NCI-H226 (cell line): ENCODE measurements at regions not wholly inside any gene's neighbourhood (a gene's known extent, or its start where the extent isn't known, plus 50 kb on each side); places are given as distances from the start of the nearest gene placed in this dataset.
"Not testable (repeated sequence)": the region's sequence is repeated elsewhere in the genome, so short reads cannot be mapped to it uniquely, and the experiment has no call there.

Source experiments
- DNase-seq: peaks from one replicate; pipeline ENCODE4 v3.0.0-alpha.2; 2015

DNA sequence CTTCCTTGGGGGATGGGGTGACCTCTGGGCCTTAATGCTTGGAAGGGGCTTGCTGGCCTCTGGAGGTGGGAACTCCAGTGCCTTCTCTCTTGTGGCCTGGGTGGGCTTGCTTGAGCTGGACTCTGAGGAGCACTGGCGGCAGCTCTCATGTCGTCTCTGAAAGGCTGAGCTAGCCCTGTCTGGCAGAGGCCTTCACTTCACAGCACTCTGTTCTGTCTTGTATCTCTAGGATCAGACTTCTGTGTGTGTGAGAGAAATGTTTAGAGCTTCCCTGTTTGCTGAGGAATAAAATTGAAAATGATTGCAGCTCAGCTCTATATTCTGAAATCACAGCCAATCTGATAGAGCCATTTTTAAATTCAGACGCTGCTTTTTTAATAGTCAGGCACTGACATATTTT lies 185.3 kb downstream of the KCNRG start:
- no peak for DNase-seq

DNA sequence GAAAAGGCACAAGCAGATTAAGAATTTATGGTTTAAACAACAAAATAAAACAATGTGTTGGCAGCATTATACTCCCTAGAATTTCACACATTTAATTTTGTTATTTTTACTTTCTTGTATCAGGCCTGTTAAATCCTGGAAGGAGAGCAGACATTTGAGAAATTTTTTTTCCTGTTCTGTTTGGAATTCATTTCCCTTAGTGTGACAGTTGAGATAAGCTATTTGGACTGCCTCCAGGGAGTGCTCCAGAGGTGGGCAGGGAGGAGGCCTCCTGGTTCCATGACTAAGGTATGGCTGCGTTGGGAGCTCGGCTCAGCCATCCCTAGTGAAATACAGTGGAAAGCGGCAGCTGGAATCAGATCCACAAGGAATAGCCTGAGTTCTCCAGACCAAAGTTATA lies 185.7 kb downstream of the KCNRG start:
- peak; percentile 60 for DNase-seq

DNA sequence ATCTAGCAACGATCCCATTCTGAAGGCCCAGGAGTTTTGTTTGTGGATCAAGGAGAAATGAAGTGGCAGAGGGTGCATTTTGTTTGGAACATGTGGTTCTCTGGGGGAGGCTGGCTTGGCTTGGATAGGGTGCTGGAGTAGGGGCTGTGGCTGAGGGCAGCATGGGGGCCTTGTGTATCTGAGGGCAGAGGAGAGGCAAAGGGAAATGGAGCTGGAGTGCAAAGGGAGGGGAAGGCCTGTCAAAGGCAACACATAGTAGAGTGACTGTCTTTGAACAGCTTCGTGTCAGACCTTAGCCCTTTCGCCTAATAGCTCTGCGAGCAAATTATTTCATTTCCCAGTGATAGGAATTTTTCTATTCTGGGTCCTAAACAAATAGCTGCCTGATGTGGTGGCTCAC lies 187.2 kb downstream of the KCNRG start:
- no peak for DNase-seq

DNA sequence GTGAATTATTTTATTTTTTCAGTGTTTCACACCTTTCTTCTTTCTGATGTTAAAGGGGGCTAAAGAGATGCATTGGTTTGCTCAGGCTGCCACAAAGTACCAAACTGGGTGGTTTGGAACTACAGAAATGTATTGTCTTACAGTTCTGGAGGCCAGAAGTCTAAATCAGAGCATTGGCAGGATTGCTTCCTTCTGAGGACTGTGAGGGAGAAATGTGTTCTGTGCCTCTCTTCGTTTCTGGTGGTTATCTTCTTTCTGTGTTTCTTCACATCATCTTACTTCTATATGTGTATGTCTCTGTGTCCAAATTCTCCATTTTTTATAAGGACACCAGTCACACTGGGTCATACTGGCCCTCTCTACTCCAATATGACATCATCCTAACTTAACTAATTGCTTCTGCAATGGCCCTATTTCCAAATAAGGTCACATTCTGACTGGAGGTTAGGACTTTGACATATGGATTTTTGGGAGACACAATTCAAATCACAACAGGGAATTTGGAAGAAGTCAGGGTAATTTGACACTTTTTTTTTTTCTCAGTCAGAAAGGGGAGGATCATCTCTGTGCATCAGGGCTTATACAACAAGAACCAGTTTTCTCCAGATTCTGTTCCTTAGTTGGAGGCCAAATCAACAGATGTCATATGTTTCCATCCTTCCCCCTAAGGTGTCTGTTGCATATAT lies 188.2 kb downstream of the KCNRG start:
- no peak for DNase-seq

DNA sequence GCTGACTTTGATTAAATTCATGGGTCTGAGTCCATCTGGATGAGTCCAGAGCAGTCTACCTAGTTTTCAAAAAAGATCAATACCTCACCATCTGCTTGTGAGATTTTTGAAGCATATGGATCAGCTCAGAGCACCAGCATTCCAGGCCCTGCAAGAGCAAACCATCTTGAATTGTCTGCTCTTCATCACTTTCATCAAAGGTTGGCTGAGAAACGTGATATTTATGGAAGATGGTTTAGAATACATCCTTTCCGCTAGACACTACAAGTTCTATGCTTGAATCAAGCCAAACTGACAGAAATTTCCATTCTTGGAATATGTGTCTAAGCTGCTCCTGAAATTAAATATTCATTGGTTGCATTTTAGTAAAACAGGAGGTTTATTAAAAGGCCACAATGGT lies 190.3 kb downstream of the KCNRG start:
- DNase-seq: no peak

DNA sequence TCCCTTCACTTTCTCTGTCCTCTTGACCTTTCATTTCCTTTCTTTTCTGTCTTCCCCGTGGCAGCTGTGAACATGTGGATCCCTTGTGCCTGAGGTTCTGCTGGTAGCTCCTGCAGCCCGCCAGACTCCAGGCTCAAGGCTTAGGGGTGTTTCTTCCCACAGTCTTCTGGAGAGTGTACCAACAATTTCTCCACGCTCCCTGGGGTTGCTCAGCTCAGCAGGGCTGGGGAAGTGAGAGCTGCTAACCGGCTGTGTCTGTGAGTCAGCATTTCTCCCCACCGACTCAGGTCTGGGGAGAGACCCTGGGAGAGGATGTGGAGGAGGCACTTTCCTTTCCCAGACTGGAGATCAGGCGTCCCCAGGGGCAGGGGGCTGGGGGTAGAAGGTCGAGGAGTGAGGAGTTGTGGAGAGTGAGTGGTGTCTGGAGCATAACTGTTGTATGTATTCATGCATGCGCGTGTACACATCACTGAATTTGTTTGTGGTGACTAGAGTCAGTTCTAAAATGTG lies 193.6 kb downstream of the KCNRG start:
- DNase-seq: peak; percentile 77

DNA sequence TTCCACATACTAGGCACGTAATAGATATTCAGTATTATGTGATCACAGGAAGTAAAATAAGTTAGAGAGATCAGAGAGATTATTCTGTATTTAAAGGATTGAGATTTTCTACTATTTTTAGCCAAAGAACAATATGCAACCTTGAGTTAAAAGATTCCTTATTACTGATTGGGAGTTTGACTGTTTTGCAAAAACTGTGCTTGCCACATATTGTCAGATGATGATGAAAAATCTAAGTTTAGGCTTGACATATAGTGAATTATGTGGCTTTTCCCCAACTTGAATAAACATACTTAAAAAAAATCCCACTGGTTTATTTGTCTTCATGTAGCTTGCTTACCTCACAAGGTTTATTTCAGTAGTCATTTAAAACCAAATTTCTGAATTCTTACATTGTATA lies 194.4 kb downstream of the KCNRG start:
- DNase-seq: no peak

DNA sequence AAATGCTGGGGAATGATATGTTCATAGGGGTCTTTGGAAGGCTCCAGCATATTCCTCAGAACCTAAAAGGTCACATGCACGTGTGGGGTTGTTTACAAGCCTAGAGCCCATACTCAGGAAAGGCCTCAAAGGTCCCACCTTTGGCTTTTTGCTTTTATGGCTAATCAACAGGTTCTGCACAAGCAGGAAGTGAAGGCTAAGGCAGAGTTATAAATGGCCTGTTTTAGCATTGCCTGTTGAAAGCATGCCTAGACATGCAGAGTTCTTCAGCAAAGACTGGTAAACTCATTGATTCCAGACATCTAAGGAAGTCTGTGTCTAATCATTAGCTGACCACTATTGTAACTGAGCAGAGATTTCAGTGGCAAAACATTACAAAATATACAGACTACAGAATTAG lies 198.3 kb downstream of the KCNRG start:
- no peak for DNase-seq

DNA sequence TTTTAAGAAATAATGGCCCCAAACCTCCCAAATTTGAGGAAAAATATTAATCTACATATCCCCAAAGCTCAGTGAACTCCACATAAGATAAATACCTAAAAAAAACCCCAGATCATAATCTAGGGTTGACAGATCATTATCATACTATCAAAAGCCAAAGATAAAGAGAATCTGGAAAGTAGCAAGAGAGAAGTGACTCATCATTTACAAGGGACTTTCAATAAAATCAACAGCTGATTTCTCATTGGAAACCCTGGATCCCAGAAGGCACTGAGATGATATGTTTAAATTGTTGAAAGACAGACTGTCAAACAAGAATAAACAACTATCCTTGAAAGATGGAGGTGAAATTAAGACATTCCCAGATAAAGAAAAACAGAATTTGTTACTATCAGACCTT lies 199.3 kb downstream of the KCNRG start:
- DNase-seq: no peak

DNA sequence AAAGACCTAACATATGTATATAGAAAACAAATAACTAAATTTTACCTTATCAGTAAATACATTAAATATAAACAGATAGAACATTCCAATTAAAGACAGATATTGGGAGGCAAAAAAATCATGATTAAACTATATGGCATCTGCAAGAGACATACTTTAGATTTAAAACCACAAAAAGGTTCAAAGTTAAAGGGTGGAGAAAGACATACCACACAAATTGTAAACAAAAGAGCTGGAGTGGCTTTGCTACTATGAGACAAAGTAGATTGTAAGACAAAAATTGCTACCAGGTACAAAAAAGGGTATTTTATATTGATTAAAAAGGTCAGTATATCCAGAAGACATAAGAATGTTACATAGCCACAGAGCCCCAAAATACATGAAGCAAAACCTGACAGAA lies 200.2 kb downstream of the KCNRG start:
- no peak for DNase-seq

DNA sequence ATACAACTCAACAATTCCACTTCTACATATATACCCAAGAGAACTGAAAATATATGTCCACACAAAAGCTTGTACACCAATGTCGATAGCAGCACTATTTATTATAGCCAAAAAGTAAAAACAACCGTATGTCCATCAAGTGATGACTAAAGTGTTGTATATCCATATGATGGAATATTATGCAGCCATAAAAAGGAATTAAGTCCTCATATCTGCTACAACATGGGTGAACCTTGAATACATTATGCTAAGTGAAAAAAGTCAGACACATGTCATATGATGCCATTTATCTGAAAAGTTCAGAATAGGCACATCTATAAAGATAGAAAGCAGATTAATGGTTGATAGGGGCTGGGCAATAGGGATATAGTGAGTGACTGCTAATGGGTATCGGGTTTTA lies 204.5 kb downstream of the KCNRG start:
- DNase-seq: no peak

DNA sequence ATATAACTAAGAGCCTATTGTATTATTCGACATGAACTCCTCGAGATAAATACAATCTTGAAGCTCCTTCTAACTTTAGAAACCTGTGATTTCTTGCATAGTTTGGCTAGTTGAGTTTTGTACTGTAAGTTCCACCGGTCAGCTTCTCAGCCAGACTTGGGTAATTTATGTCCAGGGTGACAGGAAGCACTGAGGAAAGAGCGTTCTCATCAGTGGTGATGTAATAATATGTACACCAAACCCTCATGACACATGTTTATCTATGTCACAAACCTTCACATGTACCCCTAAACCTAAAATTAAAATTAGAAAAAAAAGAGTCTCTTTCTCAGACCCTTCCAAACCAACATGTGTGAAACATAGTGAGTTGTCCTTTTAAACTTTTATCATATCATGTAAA lies 205.7 kb downstream of the KCNRG start:
- no peak for DNase-seq

DNA sequence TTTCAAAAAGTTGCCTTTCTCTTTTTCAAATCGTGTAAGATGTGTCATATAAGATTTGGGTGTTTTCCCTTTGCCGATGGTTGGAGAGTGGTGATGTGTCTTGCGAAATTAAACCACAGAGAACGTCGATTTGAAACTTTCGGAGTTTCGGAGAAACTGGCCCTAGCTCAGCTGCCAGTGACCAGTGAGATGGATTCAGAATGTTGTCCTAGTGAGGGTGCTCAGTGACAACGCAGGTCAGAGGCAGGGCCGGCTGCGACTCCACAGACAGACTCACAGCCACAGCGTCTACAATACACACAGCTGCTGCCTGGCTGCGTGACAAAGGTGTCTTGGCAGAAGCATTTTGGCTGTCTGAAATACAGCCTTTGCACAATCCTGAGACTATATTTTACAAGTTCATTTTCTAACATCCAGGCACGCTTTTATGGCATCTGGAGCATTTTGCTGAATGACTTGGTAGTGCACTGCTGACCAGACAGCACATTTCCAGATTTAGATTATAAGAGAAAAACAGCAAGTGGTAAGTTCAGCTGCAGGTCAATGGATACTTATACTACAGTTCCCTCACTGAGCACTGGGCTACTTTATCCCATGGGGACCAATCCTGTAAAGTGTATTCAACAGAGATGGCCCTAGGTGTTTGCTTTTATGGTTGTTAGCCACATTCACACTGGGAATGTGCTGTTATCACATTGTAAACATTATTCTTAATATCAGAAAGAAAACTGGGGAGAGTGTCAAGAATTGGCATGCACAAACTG lies 207.5 kb downstream of the KCNRG start:
- DNase-seq: peak; percentile 32

DNA sequence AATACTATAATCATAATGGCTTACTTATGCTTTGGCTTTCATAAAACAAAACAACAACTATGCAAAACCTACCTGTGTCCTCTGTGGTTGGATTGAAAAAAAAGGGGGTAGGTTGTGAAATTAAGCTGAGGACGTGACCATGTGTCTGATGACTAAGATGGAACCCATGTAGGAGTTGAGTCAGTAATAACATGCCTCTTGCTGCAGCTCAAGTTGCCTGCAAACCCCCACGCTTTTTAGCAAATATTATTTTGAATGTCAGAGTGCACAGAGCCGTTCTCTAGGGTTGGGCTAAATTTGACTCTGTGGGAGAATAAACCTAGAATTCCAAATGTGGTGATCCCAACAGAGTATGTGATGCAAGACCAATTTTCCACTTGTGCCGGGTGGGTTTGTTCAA lies 209.3 kb downstream of the KCNRG start:
- peak; percentile 35 for DNase-seq

DNA sequence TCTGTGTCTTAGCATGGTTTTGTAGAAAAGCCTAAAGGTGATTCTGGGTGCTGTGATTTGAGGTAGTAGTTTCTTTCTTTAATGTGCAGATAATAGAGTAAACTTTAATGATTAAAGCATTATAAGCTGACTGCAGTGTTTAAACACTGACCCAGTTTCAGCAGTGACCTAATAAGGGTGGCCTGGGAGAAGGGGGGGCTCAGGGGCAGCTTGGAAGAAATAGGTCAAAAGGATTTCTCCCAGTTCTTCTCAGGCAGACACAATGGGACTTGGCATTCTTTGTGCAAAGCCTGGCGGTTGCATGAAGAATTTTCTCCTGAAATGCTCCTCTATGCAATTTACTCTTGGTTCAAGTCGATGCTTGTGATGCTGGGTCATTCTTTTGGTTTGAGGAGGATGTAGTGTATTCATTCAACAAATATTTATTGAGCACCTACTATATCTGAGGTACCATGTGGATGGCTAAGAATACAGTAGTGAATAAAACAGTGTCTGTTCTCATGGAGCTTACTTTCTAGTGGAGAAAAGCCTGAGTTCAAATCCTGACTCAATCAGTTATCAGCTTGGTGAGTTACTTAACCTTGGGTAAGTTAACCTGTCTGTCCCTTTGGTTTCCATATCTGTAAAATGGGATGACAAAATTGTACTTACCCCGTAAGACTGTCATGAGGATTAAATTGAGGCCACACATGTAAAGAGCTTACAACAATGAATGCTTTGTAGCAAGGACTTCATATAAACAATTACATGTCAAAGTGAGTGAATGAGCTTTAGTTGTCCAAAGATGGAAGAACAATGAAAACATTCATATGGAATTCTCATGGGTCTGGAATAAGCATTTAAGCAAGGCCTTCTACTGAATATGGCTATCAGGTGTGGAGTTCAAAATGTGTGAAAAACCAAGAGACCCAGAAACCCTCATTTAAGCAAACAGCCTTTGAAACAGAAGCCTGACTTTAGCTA lies 210.2 kb downstream of the KCNRG start:
- DNase-seq: no peak

DNA sequence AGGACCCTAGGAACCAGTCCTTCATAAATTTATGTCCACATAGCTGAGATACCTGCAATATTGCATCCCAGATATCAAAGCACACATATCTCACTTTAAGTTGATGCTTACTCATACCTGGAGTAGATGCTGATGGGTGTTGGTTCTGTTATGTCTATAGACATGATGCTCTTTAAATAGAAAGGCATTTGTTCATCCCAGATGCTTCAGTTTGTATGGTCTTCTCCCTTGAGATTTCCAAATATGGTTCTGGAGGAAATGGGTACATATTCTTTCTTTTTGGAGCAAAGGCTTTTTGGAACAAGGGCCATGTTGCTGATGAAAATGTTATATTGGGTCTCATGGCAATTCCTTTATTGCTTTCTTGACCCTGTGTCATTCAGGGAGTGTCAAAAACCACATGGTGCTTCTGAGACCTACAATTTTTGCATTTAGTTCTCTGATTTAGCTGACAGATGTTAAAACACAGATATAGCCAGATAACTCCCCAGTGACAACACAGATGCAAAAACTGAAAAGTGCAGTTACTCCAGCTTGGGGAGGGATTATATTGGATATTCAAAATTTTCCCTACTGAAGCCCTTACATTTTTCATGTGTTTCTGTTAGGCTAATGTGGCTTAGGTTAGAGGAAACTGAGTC lies 211.4 kb downstream of the KCNRG start:
- no peak for DNase-seq

DNA sequence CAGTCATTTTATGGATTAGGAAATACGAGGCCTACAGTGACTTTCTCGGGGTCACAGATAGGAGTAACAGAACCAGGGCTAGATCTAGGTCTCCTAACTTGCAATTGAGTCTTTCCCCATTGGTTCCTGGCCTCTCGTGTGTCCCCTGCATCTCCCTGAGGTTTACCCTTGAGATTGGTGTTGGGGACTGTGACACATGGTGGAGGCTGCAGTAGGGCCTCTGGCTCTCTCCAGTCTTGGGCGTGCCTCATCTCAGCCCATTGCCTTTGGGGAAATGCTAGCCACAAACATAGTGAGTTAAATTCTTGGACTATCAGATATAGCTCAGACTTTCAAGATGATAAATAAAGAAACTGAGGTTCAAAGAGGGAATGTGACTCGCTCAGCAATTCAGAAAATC lies 212.1 kb downstream of the KCNRG start:
- no peak for DNase-seq

DNA sequence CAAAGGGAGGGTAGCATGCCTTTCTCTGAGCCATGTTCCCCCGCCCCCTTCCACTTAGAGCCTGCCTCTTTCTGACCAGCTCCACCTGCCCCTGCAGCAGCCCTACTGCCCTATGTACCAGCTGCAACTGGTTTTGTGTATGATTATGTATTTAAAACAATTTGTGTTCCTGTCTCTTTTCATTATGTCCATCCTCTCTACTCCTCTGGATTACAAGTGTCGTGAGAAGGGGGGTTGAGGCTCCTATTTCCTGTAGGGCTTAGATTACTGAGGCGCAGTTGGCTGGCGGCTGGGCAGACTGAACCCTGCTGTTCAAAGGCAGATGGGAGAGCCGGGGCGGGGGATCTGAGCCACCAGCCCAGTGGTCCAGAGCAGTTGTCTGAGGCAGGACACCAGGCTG lies 213.3 kb downstream of the KCNRG start:
- no peak for DNase-seq

DNA sequence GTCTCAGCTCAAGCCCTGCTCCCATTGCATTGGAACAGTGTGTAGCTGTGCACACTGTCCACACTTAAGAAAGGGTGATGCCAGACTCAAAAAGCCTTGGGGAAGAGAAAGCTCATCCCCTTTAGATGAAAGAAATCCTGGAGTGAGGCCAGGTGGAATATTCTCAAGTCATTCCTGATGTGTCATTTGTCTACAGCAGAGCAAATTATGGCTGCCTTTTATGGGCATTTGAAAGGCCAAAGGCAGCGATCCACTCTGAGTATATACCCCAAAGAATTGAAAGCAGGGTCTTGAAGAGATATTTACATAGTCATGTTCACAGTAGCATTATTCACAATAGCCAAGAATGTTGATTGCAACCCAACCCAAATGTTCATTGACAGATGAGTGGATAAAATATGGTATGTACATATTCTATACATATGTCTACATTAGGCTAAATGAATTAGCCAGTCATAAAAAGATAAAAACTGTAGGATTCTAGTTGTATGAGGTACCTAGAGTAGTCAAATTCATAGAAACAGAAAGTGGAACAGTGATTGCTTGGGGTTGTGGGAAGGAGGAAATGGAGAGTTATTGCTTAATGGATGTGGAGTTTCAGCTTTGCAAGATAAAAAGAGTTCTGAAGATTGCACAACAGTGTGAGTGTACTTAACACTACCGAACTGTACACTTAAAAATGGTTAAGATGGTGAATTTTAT lies 214.9 kb downstream of the KCNRG start:
- DNase-seq: peak; percentile 70

DNA sequence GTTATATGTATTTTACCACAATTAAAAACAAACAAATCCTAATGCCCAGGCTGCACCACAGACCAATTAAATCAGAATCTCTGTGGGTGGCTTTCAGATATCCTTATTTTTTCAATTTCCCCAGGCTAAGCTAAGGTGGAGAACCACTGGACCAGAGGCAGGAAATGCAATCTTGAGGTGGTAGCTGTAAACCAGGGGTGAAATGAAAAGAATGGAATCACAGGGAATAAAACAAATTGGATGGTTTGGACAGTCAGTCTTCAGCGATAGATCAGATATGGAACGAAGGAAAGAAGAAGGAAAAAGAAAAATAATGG lies 215.4 kb downstream of the KCNRG start:
- DNase-seq: no peak

DNA sequence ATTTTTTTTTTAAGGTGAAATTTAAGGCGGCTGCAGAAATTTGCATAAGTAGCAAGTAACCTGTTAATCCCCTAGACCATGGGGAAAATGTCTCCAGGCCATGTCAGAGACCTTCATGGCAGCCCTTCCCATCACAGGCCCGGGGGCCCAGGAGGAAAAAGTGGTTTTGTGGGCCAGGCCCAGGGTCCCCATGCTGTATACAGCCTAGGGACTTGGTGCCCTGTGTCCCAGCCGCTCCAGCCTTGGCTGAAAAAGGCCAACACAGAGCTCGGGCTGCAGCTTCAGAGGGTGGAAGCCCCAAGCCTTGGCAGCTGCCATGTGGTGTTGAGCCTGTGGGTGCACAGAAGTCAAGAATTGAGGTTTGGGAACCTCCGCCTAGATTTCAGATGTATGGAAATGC lies 218.3 kb downstream of the KCNRG start:
- not testable (repeated sequence) for DNase-seq

DNA sequence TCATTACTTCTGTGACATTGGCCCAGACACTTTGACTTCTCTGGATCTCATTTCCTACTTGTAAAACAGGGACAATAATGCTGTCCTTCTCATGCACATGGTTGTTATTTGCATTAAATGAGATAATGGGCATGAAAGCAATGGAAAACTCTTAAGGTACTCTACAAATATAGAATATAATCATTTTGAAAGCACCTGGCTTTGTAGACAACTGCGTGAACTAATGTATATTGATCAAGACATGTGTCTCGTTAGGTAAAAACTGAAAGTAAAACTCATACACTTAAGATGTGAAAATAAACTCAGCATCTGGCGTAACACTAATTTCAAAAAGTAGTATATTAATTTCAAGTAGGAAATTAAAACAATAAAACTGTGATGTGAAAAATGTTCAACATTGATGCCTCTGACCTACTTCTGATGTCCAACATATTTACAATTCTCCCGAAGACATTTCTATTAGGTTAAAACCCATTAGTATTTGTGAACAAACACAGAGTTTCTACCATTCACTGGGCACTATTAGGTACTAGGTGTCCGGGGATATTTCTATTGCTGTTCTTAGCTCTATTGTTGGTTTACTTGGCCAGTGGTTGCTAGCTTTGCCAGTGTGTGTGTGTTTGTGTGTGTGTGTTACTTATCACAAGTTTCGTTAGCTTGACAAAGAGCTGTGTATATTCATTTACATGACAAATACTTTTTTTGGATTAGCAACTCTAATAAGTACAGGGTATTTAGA lies 220.5 kb downstream of the KCNRG start:
- DNase-seq: no peak
